Endothelial cell (in vitro differentiated cells): ENCODE measurements at regions not wholly inside any gene's neighbourhood (a gene's known extent, or its start where the extent isn't known, plus 50 kb on each side); places are given as distances from the start of the nearest gene placed in this dataset.

Source experiments
- DNase-seq: peaks from one replicate; pipeline ENCODE4 v3.0.0; 2021; ENCODE audit warnings: low spot score
- H3K27ac Mint-ChIP-seq: one replicate; pipeline ENCODE4 v1.8.0; 2021; ENCODE audit warnings: mixed read lengths, inconsistent platforms; ENCODE audit not compliant: unreplicated experiment
- H3K27me3 Mint-ChIP-seq: one replicate; pipeline ENCODE4 v1.8.0; 2021; ENCODE audit warnings: mild to moderate bottlenecking, moderate library complexity, mixed read lengths, inconsistent platforms; ENCODE audit not compliant: unreplicated experiment
- H3K36me3 Mint-ChIP-seq: one replicate; pipeline ENCODE4 v1.8.0; 2021; ENCODE audit warnings: mild to moderate bottlenecking, low read depth, mixed read lengths, inconsistent platforms; ENCODE audit not compliant: unreplicated experiment
- H3K4me1 Mint-ChIP-seq: one replicate; pipeline ENCODE4 v1.8.0; 2021; ENCODE audit warnings: mild to moderate bottlenecking, mixed read lengths, inconsistent platforms; ENCODE audit not compliant: unreplicated experiment
- H3K4me3 Mint-ChIP-seq: one replicate; pipeline ENCODE4 v1.8.0; 2021; ENCODE audit warnings: mild to moderate bottlenecking, mixed read lengths, inconsistent platforms; ENCODE audit not compliant: unreplicated experiment
- H3K9me3 Mint-ChIP-seq: one replicate; pipeline ENCODE4 v1.8.0; 2021; ENCODE audit warnings: mixed read lengths, inconsistent platforms; ENCODE audit not compliant: unreplicated experiment
- TF ChIP-seq, protein P1 (sequence below): fragments of 200-600 bp; sonication (generic); IDR thresholded peaks from one replicate; pipeline ENCODE4 v1.5.0; 2021; ENCODE audit warnings: antibody characterized with exemption; ENCODE audit not compliant: unreplicated experiment

DNA sequence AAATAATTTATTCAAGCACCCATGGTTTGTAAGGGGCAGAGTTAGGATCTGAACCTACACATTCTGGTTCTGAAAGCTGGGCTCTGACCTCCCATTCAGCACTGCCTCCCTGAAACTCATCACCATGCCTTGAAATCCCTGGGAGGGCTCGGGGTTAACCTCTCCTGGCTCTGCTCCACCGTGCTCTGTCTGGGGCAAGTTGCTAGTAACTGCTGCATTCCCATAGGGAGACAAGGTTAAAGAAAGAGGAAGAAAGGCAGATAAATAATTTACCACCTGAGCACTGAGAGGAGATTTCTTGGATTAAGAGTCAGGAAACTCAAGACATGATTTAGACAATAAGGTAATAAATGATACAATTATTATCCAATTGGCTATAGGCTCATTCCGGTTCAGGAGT lies 199.3 kb downstream of the KIF18A start:
- Mint-ChIP-seq H3K4me3 (no peak overlapping the region), H3K9me3 (no peaks in the 10 kb centered on the region), H3K27me3 (peaks cover 3% of the 10 kb centered on the region), H3K4me1 (no peaks in the 10 kb centered on the region), H3K27ac (no peak overlapping the region), H3K36me3 (no peaks in the 10 kb centered on the region)
- no peak for DNase-seq
- TF ChIP-seq, protein P1, sequence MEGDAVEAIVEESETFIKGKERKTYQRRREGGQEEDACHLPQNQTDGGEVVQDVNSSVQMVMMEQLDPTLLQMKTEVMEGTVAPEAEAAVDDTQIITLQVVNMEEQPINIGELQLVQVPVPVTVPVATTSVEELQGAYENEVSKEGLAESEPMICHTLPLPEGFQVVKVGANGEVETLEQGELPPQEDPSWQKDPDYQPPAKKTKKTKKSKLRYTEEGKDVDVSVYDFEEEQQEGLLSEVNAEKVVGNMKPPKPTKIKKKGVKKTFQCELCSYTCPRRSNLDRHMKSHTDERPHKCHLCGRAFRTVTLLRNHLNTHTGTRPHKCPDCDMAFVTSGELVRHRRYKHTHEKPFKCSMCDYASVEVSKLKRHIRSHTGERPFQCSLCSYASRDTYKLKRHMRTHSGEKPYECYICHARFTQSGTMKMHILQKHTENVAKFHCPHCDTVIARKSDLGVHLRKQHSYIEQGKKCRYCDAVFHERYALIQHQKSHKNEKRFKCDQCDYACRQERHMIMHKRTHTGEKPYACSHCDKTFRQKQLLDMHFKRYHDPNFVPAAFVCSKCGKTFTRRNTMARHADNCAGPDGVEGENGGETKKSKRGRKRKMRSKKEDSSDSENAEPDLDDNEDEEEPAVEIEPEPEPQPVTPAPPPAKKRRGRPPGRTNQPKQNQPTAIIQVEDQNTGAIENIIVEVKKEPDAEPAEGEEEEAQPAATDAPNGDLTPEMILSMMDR: no peak

DNA sequence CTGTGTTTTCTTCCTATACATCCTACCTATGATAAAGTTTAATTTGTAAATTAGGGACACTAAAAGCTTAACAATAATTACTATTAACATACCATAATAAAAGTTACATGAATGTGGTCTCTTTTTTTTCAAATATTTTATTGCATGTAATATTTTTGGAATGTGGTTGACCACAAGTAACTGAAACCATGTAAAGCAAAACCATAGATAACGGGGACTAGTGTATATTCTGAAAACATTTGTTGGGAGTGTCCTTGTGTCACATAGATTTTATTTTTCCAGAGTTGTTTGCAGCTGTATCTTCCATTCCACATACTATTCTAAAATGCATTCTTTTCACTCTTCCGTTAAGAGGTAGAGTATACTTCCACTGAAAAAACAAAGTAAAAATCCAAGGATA lies 200.4 kb downstream of the KIF18A start:
- H3K27ac Mint-ChIP-seq: no peak overlapping the region
- no peaks in the 10 kb centered on the region for H3K36me3 Mint-ChIP-seq
- H3K4me3 Mint-ChIP-seq: no peak overlapping the region
- TF ChIP-seq, protein P1: no peak
- no peak for DNase-seq
- no peaks in the 10 kb centered on the region for H3K4me1 Mint-ChIP-seq
- H3K9me3 Mint-ChIP-seq: no peaks in the 10 kb centered on the region
- H3K27me3 Mint-ChIP-seq: peaks cover 3% of the 10 kb centered on the region

- no peak for DNase-seq
- TF ChIP-seq, protein P1: no peak
- H3K27me3 Mint-ChIP-seq: peaks cover 3% of the 10 kb centered on the region
- no peaks in the 10 kb centered on the region for H3K9me3 Mint-ChIP-seq
- no peaks in the 10 kb centered on the region for H3K4me1 Mint-ChIP-seq
- no peak overlapping the region for H3K4me3 Mint-ChIP-seq
- H3K27ac Mint-ChIP-seq: no peak overlapping the region
- no peaks in the 10 kb centered on the region for H3K36me3 Mint-ChIP-seq
Observed at GRCh38 chr11:27907091-27907490, 200.9 kb downstream of the KIF18A start.

DNA sequence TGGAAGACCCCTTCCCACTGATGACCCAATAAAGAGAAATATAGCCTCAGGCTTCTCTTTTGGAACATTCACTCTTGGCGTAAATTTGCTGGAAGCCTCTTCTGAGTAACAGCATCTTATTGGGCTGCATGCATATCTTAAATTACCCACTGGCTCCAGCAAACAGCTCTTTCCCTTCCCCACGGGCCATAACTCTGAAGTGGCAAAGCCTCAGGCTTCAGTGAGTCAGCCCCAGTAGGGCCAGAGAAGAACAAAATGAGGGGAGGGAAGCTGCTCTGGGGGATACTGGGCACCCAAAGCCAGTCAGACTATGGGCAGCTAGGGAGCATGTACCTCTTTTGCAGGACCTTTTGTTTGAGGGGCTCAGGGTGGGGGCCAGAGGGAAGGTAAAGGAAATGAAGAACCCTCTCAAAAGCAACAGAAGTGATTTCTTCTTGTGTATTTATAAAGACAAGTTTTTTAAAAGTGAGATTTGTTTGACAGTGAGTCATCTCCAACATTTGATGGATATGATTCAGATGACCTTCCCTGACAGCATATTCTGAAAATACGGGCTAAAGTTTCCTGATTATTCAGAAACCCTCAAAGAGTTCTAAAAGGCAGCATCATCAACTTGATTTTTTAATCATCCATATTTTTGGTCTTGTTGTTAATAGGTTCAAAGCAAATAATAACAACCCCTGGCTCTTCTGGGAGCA lies 203.4 kb downstream of the KIF18A start:
- no peak for DNase-seq
- Mint-ChIP-seq H3K36me3 (no peaks in the 10 kb centered on the region), H3K27ac (no peak overlapping the region), H3K4me3 (no peak overlapping the region), H3K27me3 (peaks cover 1% of the 10 kb centered on the region), H3K4me1 (no peaks in the 10 kb centered on the region), H3K9me3 (no peaks in the 10 kb centered on the region)
- TF ChIP-seq, protein P1: no peak

- Mint-ChIP-seq H3K27ac (no peak overlapping the region), H3K4me1 (no peaks in the 10 kb centered on the region), H3K9me3 (no peaks in the 10 kb centered on the region), H3K36me3 (no peaks in the 10 kb centered on the region), H3K27me3 (peaks cover 1% of the 10 kb centered on the region), H3K4me3 (no peak overlapping the region)
- no peak for DNase-seq
- TF ChIP-seq, protein P1: no peak
Observed at GRCh38 chr11:27902981-27903624, 202.8 kb upstream of the BDNF start.
